Parathyroid adenoma (tissue), 2 donors: ENCODE measurements at regions not wholly inside any gene's neighbourhood (a gene's known extent, or its start where the extent isn't known, plus 50 kb on each side); places are given as distances from the start of the nearest gene placed in this dataset.
"Not testable (repeated sequence)": the region's sequence is repeated elsewhere in the genome, so short reads cannot be mapped to it uniquely, and the experiment has no call there.

Experiments
- H2AFZ ChIP-seq: fragments of 300-600 bp; sonication (generic); one replicate; pipeline ENCODE4 v1.7.0; 2017; ENCODE audit warnings: antibody characterized with exemption, mild to moderate bottlenecking
- H3K27ac ChIP-seq: fragments of 300-600 bp; sonication (generic); one replicate; pipeline ENCODE4 v1.7.0; 2017
- H3K27me3 ChIP-seq: fragments of 300-600 bp; sonication (generic); one replicate; pipeline ENCODE4 v1.7.0; 2017; ENCODE audit warnings: low read length; ENCODE audit not compliant: control insufficient read depth, insufficient read depth
- H3K36me3 ChIP-seq: fragments of 300-600 bp; sonication (generic); one replicate; pipeline ENCODE4 v1.7.0; 2017; ENCODE audit warnings: low read length; ENCODE audit not compliant: control insufficient read depth, insufficient read depth
- H3K4me1 ChIP-seq: fragments of 300-600 bp; sonication (generic); one replicate; pipeline ENCODE4 v1.7.0; 2017; ENCODE audit warnings: control low read depth
- H3K4me2 ChIP-seq: fragments of 300-600 bp; sonication (generic); one replicate; pipeline ENCODE4 v1.7.0; 2017; ENCODE audit warnings: low read length
- H3K4me3 ChIP-seq: fragments of 300-600 bp; sonication (generic); one replicate; pipeline ENCODE4 v1.7.0; 2017; ENCODE audit warnings: low read depth, low read length
- H3K79me2 ChIP-seq: fragments of 300-600 bp; sonication (generic); one replicate; pipeline ENCODE4 v1.7.0; 2017; ENCODE audit warnings: control low read depth
- H3K9ac ChIP-seq: fragments of 300-600 bp; sonication (generic); one replicate; pipeline ENCODE4 v1.7.0; 2017; ENCODE audit warnings: mild to moderate bottlenecking
- H3K9me3 ChIP-seq: fragments of 300-600 bp; sonication (generic); one replicate; pipeline ENCODE4 v1.7.0; 2017; ENCODE audit warnings: low read length; ENCODE audit not compliant: control insufficient read depth
- CTCF ChIP-seq: fragments of 300-600 bp; sonication (generic); IDR thresholded peaks from one replicate; pipeline ENCODE4 v1.7.0; 2017; ENCODE audit warnings: antibody characterized with exemption, mild to moderate bottlenecking
- donor health status: primary hyperparathyroidism.

- Histone ChIP-seq H3K4me2 (no peak overlapping the region), H3K9ac (no peak overlapping the region), H3K27me3 (no peaks in the 10 kb centered on the region), H3K9me3 (no peaks in the 10 kb centered on the region), H3K27ac (no peak overlapping the region), H3K4me1 (peaks cover 5% of the 10 kb centered on the region), H2AFZ (no peak overlapping the region), H3K4me3 (no peak overlapping the region), H3K36me3 (no peaks in the 10 kb centered on the region), H3K79me2 (peaks cover 31% of the 10 kb centered on the region)
- no peak for TF ChIP-seq CTCF
Measured at GRCh38 chr22:40108396-40108795, 69.3 kb upstream of the TNRC6B start.

- H3K9me3 ChIP-seq, H3K4me1 ChIP-seq, H2AFZ ChIP-seq, H3K27me3 ChIP-seq, H3K9ac ChIP-seq, H3K36me3 ChIP-seq, H3K27ac ChIP-seq, H3K4me2 ChIP-seq, H3K4me3 ChIP-seq: not testable (repeated sequence)
- peaks cover 31% of the 10 kb centered on the region for H3K79me2 ChIP-seq
Measured at GRCh38 chr22:40108926-40109325, 68.8 kb upstream of the TNRC6B start.

- Histone ChIP-seq H2AFZ (no peak overlapping the region), H3K36me3 (no peaks in the 10 kb centered on the region), H3K9me3 (no peaks in the 10 kb centered on the region), H3K9ac (no peak overlapping the region), H3K27me3 (no peaks in the 10 kb centered on the region), H3K4me1 (peaks cover 5% of the 10 kb centered on the region), H3K4me3 (no peak overlapping the region), H3K4me2 (no peak overlapping the region), H3K79me2 (peaks cover 25% of the 10 kb centered on the region), H3K27ac (no peak overlapping the region)
- no peak for TF ChIP-seq CTCF
Measured at GRCh38 chr22:40111451-40111850, 66.3 kb upstream of the TNRC6B start.

GRCh38 chr22:40112595-40112994 lies 65.1 kb upstream of the TNRC6B start:
- TF ChIP-seq CTCF, result no peak
- no peak overlapping the region for H2AFZ ChIP-seq
- H3K9ac ChIP-seq, result no peak overlapping the region
- H3K79me2 ChIP-seq, result peaks cover 22% of the 10 kb centered on the region
- H3K36me3 ChIP-seq, result no peaks in the 10 kb centered on the region
- no peak overlapping the region for H3K27ac ChIP-seq
- peaks cover 5% of the 10 kb centered on the region for H3K4me1 ChIP-seq
- H3K27me3 ChIP-seq, result no peaks in the 10 kb centered on the region
- no peak overlapping the region for H3K4me2 ChIP-seq
- H3K4me3 ChIP-seq, result no peak overlapping the region
- H3K9me3 ChIP-seq, result no peaks in the 10 kb centered on the region

- Histone ChIP-seq H3K4me2 (no peak overlapping the region), H3K9ac (no peak overlapping the region), H3K79me2 (peaks cover 19% of the 10 kb centered on the region), H3K4me3 (no peak overlapping the region), H3K9me3 (no peaks in the 10 kb centered on the region), H3K27me3 (no peaks in the 10 kb centered on the region), H2AFZ (no peak overlapping the region), H3K27ac (no peak overlapping the region), H3K4me1 (no peaks in the 10 kb centered on the region), H3K36me3 (no peaks in the 10 kb centered on the region)
- TF ChIP-seq CTCF, result no peak
Measured at GRCh38 chr22:40113696-40114095, 64.0 kb upstream of the TNRC6B start.
